ENCODE measurements at regions not wholly inside any gene's neighbourhood (a gene's known extent, or its start where the extent isn't known, plus 50 kb on each side); places are given as distances from the start of the nearest gene placed in this dataset.
"Not testable (repeated sequence)": the region's sequence is repeated elsewhere in the genome, so short reads cannot be mapped to it uniquely, and the experiment has no call there.

GRCh38 chr20:54940522-54940921, 465.1 kb downstream of the DOK5 start:
- no peak for DNase-seq (ENCODE audit: low read depth in 2 of 2)

- peak in 1 of 2 experiments; percentile 0 for DNase-seq (ENCODE audit: low read depth in 2 of 2)
These were observed 463.3 kb downstream of the DOK5 start for GRCh38 chr20:54938707-54939106.

- no peak for DNase-seq (ENCODE audit: low read depth in 2 of 2)
These were observed 458.0 kb downstream of the DOK5 start for GRCh38 chr20:54933212-54933904.

- DNase-seq (ENCODE audit: low read depth in 2 of 2), result no peak
These were observed 453.8 kb downstream of the DOK5 start for GRCh38 chr20:54929191-54929590.

- no peak for DNase-seq (ENCODE audit: low read depth in 2 of 2)
These were observed 453.2 kb downstream of the DOK5 start for GRCh38 chr20:54928564-54928963.

- DNase-seq (ENCODE audit: low read depth in 2 of 2), result no peak
These were observed 447.2 kb downstream of the DOK5 start for GRCh38 chr20:54922636-54923035.

- no peak for DNase-seq (ENCODE audit: low read depth in 2 of 2)
These were observed 446.7 kb downstream of the DOK5 start for GRCh38 chr20:54922096-54922495.

GRCh38 chr20:54920491-54920890, 445.1 kb downstream of the DOK5 start:
- DNase-seq (ENCODE audit: low read depth in 2 of 2), result no peak

- DNase-seq (ENCODE audit: low read depth in 2 of 2), result not testable (repeated sequence)
These were observed 443.6 kb downstream of the DOK5 start for GRCh38 chr20:54918993-54919392.

- DNase-seq (ENCODE audit: low read depth in 2 of 2), result no peak
These were observed 439.6 kb downstream of the DOK5 start for GRCh38 chr20:54914995-54915394.

GRCh38 chr20:54909702-54910101, 434.3 kb downstream of the DOK5 start:
- no peak for DNase-seq (ENCODE audit: low read depth in 2 of 2)

GRCh38 chr20:54906134-54906533, 430.7 kb downstream of the DOK5 start:
- DNase-seq (ENCODE audit: low read depth in 2 of 2), result not testable (repeated sequence)

- DNase-seq (ENCODE audit: low read depth in 2 of 2), result no peak
These were observed 422.4 kb downstream of the DOK5 start for GRCh38 chr20:54897787-54898186.

GRCh38 chr20:54891907-54892306, 416.5 kb downstream of the DOK5 start:
- no peak for DNase-seq (ENCODE audit: low read depth in 2 of 2)

GRCh38 chr20:54879393-54879792, 404.0 kb downstream of the DOK5 start:
- DNase-seq (ENCODE audit: low read depth in 2 of 2), result no peak

GRCh38 chr20:54875307-54875706, 399.9 kb downstream of the DOK5 start:
- DNase-seq (ENCODE audit: low read depth in 2 of 2), result no peak

- no peak for DNase-seq (ENCODE audit: low read depth in 2 of 2)
These were observed 399.3 kb downstream of the DOK5 start for GRCh38 chr20:54874718-54875117.

GRCh38 chr20:54872440-54872839, 397.0 kb downstream of the DOK5 start:
- DNase-seq (ENCODE audit: low read depth in 2 of 2), result no peak

- no peak for DNase-seq (ENCODE audit: low read depth in 2 of 2)
These were observed 394.4 kb downstream of the DOK5 start for GRCh38 chr20:54869765-54870164.

- no peak for DNase-seq (ENCODE audit: low read depth in 2 of 2)
These were observed 389.9 kb downstream of the DOK5 start for GRCh38 chr20:54865273-54865672.

GRCh38 chr20:54860716-54861115, 385.3 kb downstream of the DOK5 start:
- no peak for DNase-seq (ENCODE audit: low read depth in 2 of 2)

- DNase-seq (ENCODE audit: low read depth in 2 of 2), result no peak
These were observed 380.8 kb downstream of the DOK5 start for GRCh38 chr20:54856202-54856601.

- DNase-seq (ENCODE audit: low read depth in 2 of 2), result no peak
These were observed 374.3 kb downstream of the DOK5 start for GRCh38 chr20:54849741-54850140.

GRCh38 chr20:54848984-54849538, 373.7 kb downstream of the DOK5 start:
- no peak for DNase-seq (ENCODE audit: low read depth in 2 of 2)
